WTC11 (cell line): ENCODE measurements at regions not wholly inside any gene's neighbourhood (a gene's known extent, or its start where the extent isn't known, plus 50 kb on each side); places are given as distances from the start of the nearest gene placed in this dataset.

Source experiments
- ATAC-seq: fragments of 200-7000 bp; cut with Tn5 transposase; 2 replicates; pipeline ENCODE4 v1.10.0; 2021; ENCODE audit warnings: mild to moderate bottlenecking, moderate library complexity
- CTCF ChIA-PET: fragments of 300-600 bp; sonication (Branson Sonifier 250); formaldehyde crosslinking; loops from one replicate; lab custom pipeline; 2021; ENCODE audit warnings: antibody characterized with exemption; lab: Charles Lee
- POLR2A ChIA-PET: fragments of 350-600 bp; sonication (Branson Sonifier 250); formaldehyde crosslinking; loops from one replicate; lab custom pipeline; 2021; ENCODE audit warnings: antibody characterized with exemption; lab: Charles Lee
- DNase-seq: peaks from one replicate; pipeline ENCODE4 v3.0.0; 2021; ENCODE audit warnings: low spot score
- H3K27ac Mint-ChIP-seq: 2 replicates; pipeline ENCODE4 v1.8.0; 2021; ENCODE audit warnings: mixed read lengths
- H3K27me3 Mint-ChIP-seq: 2 replicates; pipeline ENCODE4 v1.8.0; 2021; ENCODE audit warnings: low read depth, mild to moderate bottlenecking, moderate library complexity, mixed read lengths
- H3K36me3 Mint-ChIP-seq: 2 replicates; pipeline ENCODE4 v1.8.0; 2021; ENCODE audit warnings: mixed read lengths
- H3K4me1 Mint-ChIP-seq: 2 replicates; pipeline ENCODE4 v1.8.0; 2022; ENCODE audit warnings: mixed read lengths
- H3K4me3 Mint-ChIP-seq: 2 replicates; pipeline ENCODE4 v1.8.0; 2021; ENCODE audit warnings: mild to moderate bottlenecking, moderate library complexity, mixed read lengths
- H3K9me3 Mint-ChIP-seq: 2 replicates; pipeline ENCODE4 v1.8.0; 2021; ENCODE audit warnings: mixed read lengths
- ATF1 ChIP-seq: sonication (generic); formaldehyde crosslinking; IDR thresholded peaks from 2 replicates; pipeline ENCODE4 v1.8.1; 2023; ENCODE audit warnings: mild to moderate bottlenecking, moderate library complexity, missing genetic modification reagents
- CTCF ChIP-seq: fragments of 200-600 bp; IDR thresholded peaks from 2 replicates; pipeline ENCODE4 v1.8.0; 2022; ENCODE audit warnings: antibody characterized with exemption
- EMX1 ChIP-seq: fragments of 250-450 bp; sonication (Bioruptor Pico); IDR thresholded peaks from 2 replicates; pipeline ENCODE4 v1.8.0; 2021; ENCODE audit warnings: mild to moderate bottlenecking
- JUN ChIP-seq: sonication (generic); formaldehyde crosslinking; IDR thresholded peaks from 2 replicates; pipeline ENCODE4 v1.8.0; 2023; ENCODE audit warnings: mild to moderate bottlenecking, missing genetic modification reagents
- RELA ChIP-seq: sonication (generic); formaldehyde crosslinking; IDR thresholded peaks from 2 replicates; pipeline ENCODE4 v1.8.1; 2022; ENCODE audit warnings: missing genetic modification reagents, mild to moderate bottlenecking, borderline replicate concordance
- TEAD1 ChIP-seq: sonication (generic); formaldehyde crosslinking; IDR thresholded peaks from 2 replicates; pipeline ENCODE4 v1.8.0; 2022; ENCODE audit warnings: mild to moderate bottlenecking, missing genetic modification reagents
- ZNF219 ChIP-seq: sonication (generic); formaldehyde crosslinking; IDR thresholded peaks from 2 replicates; pipeline ENCODE4 v1.8.0; 2023; ENCODE audit warnings: missing genetic modification reagents, mild to moderate bottlenecking, borderline replicate concordance
- ZNF281 ChIP-seq: sonication (generic); formaldehyde crosslinking; IDR thresholded peaks from 2 replicates; pipeline ENCODE4 v1.8.0; 2023; ENCODE audit warnings: mild to moderate bottlenecking, missing genetic modification reagents
- ZNF532 ChIP-seq: fragments of 250-450 bp; sonication (Bioruptor Pico); IDR thresholded peaks from 2 replicates; pipeline ENCODE4 v1.9.0; 2021; ENCODE audit warnings: mild to moderate bottlenecking, borderline replicate concordance
- TF ChIP-seq, protein P1 (sequence below): sonication (generic); formaldehyde crosslinking; IDR thresholded peaks from 2 replicates; pipeline ENCODE4 v1.8.1; 2023; ENCODE audit warnings: mild to moderate bottlenecking, missing genetic modification reagents, moderate library complexity
- TF ChIP-seq, protein P2 (sequence below): fragments of 250-450 bp; sonication (Bioruptor Pico); IDR thresholded peaks from 2 replicates; pipeline ENCODE4 v1.9.0; 2021; ENCODE audit warnings: mild to moderate bottlenecking
- TF ChIP-seq, protein P3 (sequence below): sonication (generic); formaldehyde crosslinking; IDR thresholded peaks from 2 replicates; pipeline ENCODE4 v1.8.0; 2022; ENCODE audit warnings: mild to moderate bottlenecking, missing genetic modification reagents

GRCh38 chr3:115375362-115375761 is 228.3 kb upstream of the ZBTB20 start:
- TF ChIP-seq, protein P1, sequence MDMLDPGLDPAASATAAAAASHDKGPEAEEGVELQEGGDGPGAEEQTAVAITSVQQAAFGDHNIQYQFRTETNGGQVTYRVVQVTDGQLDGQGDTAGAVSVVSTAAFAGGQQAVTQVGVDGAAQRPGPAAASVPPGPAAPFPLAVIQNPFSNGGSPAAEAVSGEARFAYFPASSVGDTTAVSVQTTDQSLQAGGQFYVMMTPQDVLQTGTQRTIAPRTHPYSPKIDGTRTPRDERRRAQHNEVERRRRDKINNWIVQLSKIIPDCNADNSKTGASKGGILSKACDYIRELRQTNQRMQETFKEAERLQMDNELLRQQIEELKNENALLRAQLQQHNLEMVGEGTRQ (CRISPR knock-in tag): no peak
- TF ChIP-seq, protein P2, sequence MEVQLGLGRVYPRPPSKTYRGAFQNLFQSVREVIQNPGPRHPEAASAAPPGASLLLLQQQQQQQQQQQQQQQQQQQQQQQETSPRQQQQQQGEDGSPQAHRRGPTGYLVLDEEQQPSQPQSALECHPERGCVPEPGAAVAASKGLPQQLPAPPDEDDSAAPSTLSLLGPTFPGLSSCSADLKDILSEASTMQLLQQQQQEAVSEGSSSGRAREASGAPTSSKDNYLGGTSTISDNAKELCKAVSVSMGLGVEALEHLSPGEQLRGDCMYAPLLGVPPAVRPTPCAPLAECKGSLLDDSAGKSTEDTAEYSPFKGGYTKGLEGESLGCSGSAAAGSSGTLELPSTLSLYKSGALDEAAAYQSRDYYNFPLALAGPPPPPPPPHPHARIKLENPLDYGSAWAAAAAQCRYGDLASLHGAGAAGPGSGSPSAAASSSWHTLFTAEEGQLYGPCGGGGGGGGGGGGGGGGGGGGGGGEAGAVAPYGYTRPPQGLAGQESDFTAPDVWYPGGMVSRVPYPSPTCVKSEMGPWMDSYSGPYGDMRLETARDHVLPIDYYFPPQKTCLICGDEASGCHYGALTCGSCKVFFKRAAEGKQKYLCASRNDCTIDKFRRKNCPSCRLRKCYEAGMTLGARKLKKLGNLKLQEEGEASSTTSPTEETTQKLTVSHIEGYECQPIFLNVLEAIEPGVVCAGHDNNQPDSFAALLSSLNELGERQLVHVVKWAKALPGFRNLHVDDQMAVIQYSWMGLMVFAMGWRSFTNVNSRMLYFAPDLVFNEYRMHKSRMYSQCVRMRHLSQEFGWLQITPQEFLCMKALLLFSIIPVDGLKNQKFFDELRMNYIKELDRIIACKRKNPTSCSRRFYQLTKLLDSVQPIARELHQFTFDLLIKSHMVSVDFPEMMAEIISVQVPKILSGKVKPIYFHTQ (CRISPR knock-in tag): no peak
- TF ChIP-seq ZNF219: no peak
- TF ChIP-seq JUN (CRISPR knock-in tag): no peak
- TF ChIP-seq ZNF281 (CRISPR knock-in tag): no peak
- TF ChIP-seq ZNF532: no peak
- TF ChIP-seq ATF1 (CRISPR knock-in tag): no peak
- TF ChIP-seq TEAD1 (CRISPR knock-in tag): no peak
- TF ChIP-seq EMX1 (CRISPR knock-in tag): no peak
- TF ChIP-seq RELA (CRISPR knock-in tag): no peak
- no peak for TF ChIP-seq CTCF
- TF ChIP-seq, protein P3, sequence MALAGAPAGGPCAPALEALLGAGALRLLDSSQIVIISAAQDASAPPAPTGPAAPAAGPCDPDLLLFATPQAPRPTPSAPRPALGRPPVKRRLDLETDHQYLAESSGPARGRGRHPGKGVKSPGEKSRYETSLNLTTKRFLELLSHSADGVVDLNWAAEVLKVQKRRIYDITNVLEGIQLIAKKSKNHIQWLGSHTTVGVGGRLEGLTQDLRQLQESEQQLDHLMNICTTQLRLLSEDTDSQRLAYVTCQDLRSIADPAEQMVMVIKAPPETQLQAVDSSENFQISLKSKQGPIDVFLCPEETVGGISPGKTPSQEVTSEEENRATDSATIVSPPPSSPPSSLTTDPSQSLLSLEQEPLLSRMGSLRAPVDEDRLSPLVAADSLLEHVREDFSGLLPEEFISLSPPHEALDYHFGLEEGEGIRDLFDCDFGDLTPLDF (CRISPR knock-in tag): no peak
- peaks cover 22% of the 10 kb centered on the region for H3K9me3 Mint-ChIP-seq
- H3K4me1 Mint-ChIP-seq: 0 out of 2 replicates have a peak, but pooled peaks cover 2% of the 10 kb centered on the region
- ChIA-PET CTCF (no interaction called here), POLR2A (no interaction called here)
- no peak overlapping the region for H3K4me3 Mint-ChIP-seq
- no peaks in the 10 kb centered on the region for H3K27me3 Mint-ChIP-seq
- no peak for DNase-seq
- H3K27ac Mint-ChIP-seq: no peak overlapping the region
- H3K36me3 Mint-ChIP-seq: peaks cover 12% of the 10 kb centered on the region
- ATAC-seq: no peak
